HCT116 (cell line): ENCODE measurements at regions not wholly inside any gene's neighbourhood (a gene's known extent, or its start where the extent isn't known, plus 50 kb on each side); places are given as distances from the start of the nearest gene placed in this dataset.

Source experiments
- ATAC-seq: fragments of 200-7000 bp; cut with Tn5 transposase; 2 replicates; pipeline ENCODE4 v1.9.1; 2020; ENCODE audit warnings: mild to moderate bottlenecking, moderate library complexity
- BruUV-seq: library from RNA; stranded (reverse); fragments of 400-500 nt; replicated peaks from 2 replicates; lab custom pipeline; 2021; lab: Mats Ljungman, UMichigan
- CTCF ChIA-PET: fragments of 300-600 bp; sonication (Branson Sonifier 250); formaldehyde crosslinking; loops from one replicate; lab custom pipeline; 2021; ENCODE audit warnings: antibody characterized with exemption; lab: Charles Lee
- POLR2A ChIA-PET: fragments of 300-600, 350-600 bp; sonication (Branson Sonifier 250); formaldehyde crosslinking; loops from one replicate; lab custom pipeline; 2021; ENCODE audit warnings: antibody characterized with exemption; lab: Charles Lee
- RAD21 ChIA-PET, 2 experiments: fragments of 300-600 bp; sonication (Branson Sonifier 250); formaldehyde crosslinking; loops; one replicate each; lab custom pipeline; 2023; ENCODE audit warnings: low total read pairs in 2 of 2; ENCODE audit not compliant: uncharacterized antibody in 2 of 2, unreplicated experiment in 2 of 2, low non-redundant PET in 1 of 2; lab: Charles Lee
- DNase-seq: peaks from one replicate; pipeline ENCODE4 v3.0.0-alpha.2; 2010; ENCODE audit warnings: low read depth, low spot score
- H2AFZ ChIP-seq: fragments of 200-600 bp; shearing (Covaris generic), sonication (generic); 2 replicates; pipeline ENCODE4 v1.6.1; 2017; ENCODE audit warnings: low read depth, mixed run types, mixed read lengths, antibody characterized with exemption, low read length; ENCODE audit not compliant: poor library complexity, severe bottlenecking
- H3K27ac ChIP-seq: 2 replicates; pipeline ENCODE4 v1.5.1; 2012; ENCODE audit warnings: low read depth, low read length
- H3K27me3 ChIP-seq: fragments of 200-600 bp; sonication (generic); 2 replicates; pipeline ENCODE4 v1.6.1; 2016; ENCODE audit warnings: mixed run types, low read length, mixed read lengths; ENCODE audit not compliant: insufficient read depth
- H3K36me3 ChIP-seq, 2 experiments: fragments of 200-500 bp in 1 of 2; fragments of 200-600 bp in 1 of 2; sonication (Bioruptor generic) in 1 of 2; sonication (generic) in 1 of 2; 2 replicates each; pipeline versions ENCODE4 v1.5.1 to v1.6.1; 2014 to 2016; ENCODE audit warnings: low read length in 2 of 2, inconsistent platforms in 1 of 2, mixed read lengths in 1 of 2, mixed run types in 1 of 2; ENCODE audit not compliant: insufficient read depth in 2 of 2, control insufficient read depth in 1 of 2
- H3K4me1 ChIP-seq, 2 experiments: fragments of 200-600 bp in 1 of 2; sonication (generic) in 1 of 2; 2 replicates each; pipeline versions ENCODE4 v1.5.1 to v1.6.1; 2012 to 2017; ENCODE audit warnings: low read length in 2 of 2, inconsistent platforms in 1 of 2, mild to moderate bottlenecking in 1 of 2, mixed read lengths in 1 of 2, mixed run types in 1 of 2, moderate library complexity in 1 of 2; ENCODE audit not compliant: insufficient read depth in 2 of 2, control insufficient read depth in 1 of 2
- H3K4me2 ChIP-seq: fragments of 200-600 bp; sonication (generic); 2 replicates; pipeline ENCODE4 v1.6.1; 2017; ENCODE audit warnings: mixed run types, low read length, mixed read lengths
- H3K4me3 ChIP-seq, 2 experiments: fragments of 200-600 bp in 1 of 2; sonication (generic) in 1 of 2; replicated peaks in 1 of 2; 2 replicates each; pipeline ENCODE4 v1.5.1; 2011 to 2016; ENCODE audit warnings: low read length in 2 of 2, control low read depth in 1 of 2, low read depth in 1 of 2, mild to moderate bottlenecking in 1 of 2, mixed read lengths in 1 of 2, mixed run types in 1 of 2
- H3K79me2 ChIP-seq: fragments of 200-600 bp; sonication (generic); 2 replicates; pipeline ENCODE4 v1.6.1; 2017; ENCODE audit warnings: mild to moderate bottlenecking, mixed run types, low read length, moderate library complexity, mixed read lengths; ENCODE audit not compliant: insufficient read depth
- H3K9ac ChIP-seq: fragments of 200-600 bp; sonication (generic); 2 replicates; pipeline ENCODE4 v1.6.1; 2016; ENCODE audit warnings: low read length, mixed read lengths
- H3K9me2 ChIP-seq: fragments of 200-600 bp; sonication (generic), shearing (Covaris generic); 2 replicates; pipeline ENCODE4 v1.6.1; 2017; ENCODE audit warnings: mixed run types, mild to moderate bottlenecking, moderate library complexity; ENCODE audit not compliant: insufficient read depth
- H3K9me3 ChIP-seq, 2 experiments: fragments of 200-500 bp in 1 of 2; fragments of 200-600 bp in 1 of 2; sonication (Bioruptor generic) in 1 of 2; sonication (generic) in 1 of 2; 2 replicates each; pipeline ENCODE4 v1.6.1; 2014 to 2017; ENCODE audit warnings: low read length in 2 of 2, mixed read lengths in 2 of 2, inconsistent platforms in 1 of 2, low read depth in 1 of 2, mild to moderate bottlenecking in 1 of 2, mixed run types in 1 of 2, moderate library complexity in 1 of 2; ENCODE audit not compliant: control insufficient read depth in 1 of 2, insufficient read depth in 1 of 2
- H4K20me1 ChIP-seq: fragments of 200-600 bp; sonication (generic), shearing (Covaris generic); 2 replicates; pipeline ENCODE4 v1.6.1; 2017; ENCODE audit warnings: mixed run types, mild to moderate bottlenecking, moderate library complexity; ENCODE audit not compliant: insufficient read depth
- CBX3 ChIP-seq: IDR thresholded peaks from 2 replicates; pipeline ENCODE4 v1.6.1; 2012; ENCODE audit warnings: low read depth
- CEBPB ChIP-seq: IDR thresholded peaks from 2 replicates; pipeline ENCODE4 v1.6.1; 2012; ENCODE audit warnings: low read depth
- CTCF ChIP-seq, 3 experiments: fragments of 200-600 bp in 1 of 3; sonication (generic) in 1 of 3; IDR thresholded peaks in 2 of 3; conservative IDR thresholded peaks in 1 of 3; 2 replicates each; pipeline ENCODE4 v1.5.1; 2012 to 2017; ENCODE audit warnings: low read depth in 2 of 3, low read length in 2 of 3, antibody characterized with exemption in 1 of 3, borderline replicate concordance in 1 of 3, control low read depth in 1 of 3, mild to moderate bottlenecking in 1 of 3, mixed read lengths in 1 of 3, mixed run types in 1 of 3, moderate library complexity in 1 of 3; ENCODE audit not compliant: insufficient read depth in 1 of 3
- EGR1 ChIP-seq: IDR thresholded peaks from 2 replicates; pipeline ENCODE4 v1.6.1; 2012; ENCODE audit warnings: low read depth
- EZH2phosphoT487 ChIP-seq: fragments of 200-600 bp; IDR thresholded peaks from 2 replicates; pipeline ENCODE4 v1.6.1; 2018; ENCODE audit warnings: antibody characterized with exemption, borderline replicate concordance
- FOSL1 ChIP-seq: IDR thresholded peaks from 2 replicates; pipeline ENCODE4 v1.6.1; 2012; ENCODE audit warnings: low read depth
- JUND ChIP-seq: IDR thresholded peaks from 2 replicates; pipeline ENCODE4 v1.6.1; 2012
- POLR2A ChIP-seq: IDR thresholded peaks from 2 replicates; pipeline ENCODE4 v1.7.0; 2011; ENCODE audit warnings: borderline replicate concordance; ENCODE audit not compliant: insufficient read depth, insufficient read length; ENCODE audit errors: extremely low read depth
- POLR2AphosphoS5 ChIP-seq: IDR thresholded peaks from 2 replicates; pipeline ENCODE4 v1.6.1; 2011; ENCODE audit warnings: mild to moderate bottlenecking, low read depth, low read length, moderate library complexity
- RAD21 ChIP-seq: IDR thresholded peaks from 2 replicates; pipeline ENCODE4 v1.6.1; 2012; ENCODE audit warnings: low read depth, mild to moderate bottlenecking
- SIN3A ChIP-seq: IDR thresholded peaks from 2 replicates; pipeline ENCODE4 v1.6.1; 2012; ENCODE audit warnings: low read depth
- SRF ChIP-seq: IDR thresholded peaks from 2 replicates; pipeline ENCODE4 v1.6.1; 2012; ENCODE audit warnings: low read depth
- TCF7L2 ChIP-seq: IDR thresholded peaks from 2 replicates; pipeline ENCODE4 v1.7.0; 2011; ENCODE audit warnings: borderline replicate concordance, inconsistent platforms; ENCODE audit not compliant: insufficient read depth, insufficient read length; ENCODE audit errors: extremely low read depth
- YY1 ChIP-seq: IDR thresholded peaks from 2 replicates; pipeline ENCODE4 v1.6.1; 2011; ENCODE audit warnings: low read length, low read depth, moderate library complexity, mild to moderate bottlenecking; ENCODE audit not compliant: insufficient replicate concordance; ENCODE audit errors: extremely low read depth
- ZFX ChIP-seq: fragments of 450-650 bp; IDR thresholded peaks from 2 replicates; pipeline ENCODE4 v1.6.1; 2017
- ZNF274 ChIP-seq: fragments of 200-500 bp; sonication (Bioruptor generic); IDR thresholded peaks from 2 replicates; pipeline ENCODE4 v1.6.1; 2014; ENCODE audit warnings: mild to moderate bottlenecking, low read depth, low read length, inconsistent platforms
- intact Hi-C: fragments of 100-400 bp; cut with micrococcal nuclease; formaldehyde crosslinking; loops from 2 replicates; pipeline ENCODE4 v1.10.0; 2022

- RAD21 ChIA-PET, result no interaction called here
- ATAC-seq (no peak), DNase-seq (no peak)
- Histone ChIP-seq H3K4me2 (no peak overlapping the region), H3K79me2 (no peaks in the 10 kb centered on the region), H3K9me3 (no peaks in the 10 kb centered on the region), H3K9me2 (no peaks in the 10 kb centered on the region), H3K9ac (no peak overlapping the region), H4K20me1 (no peaks in the 10 kb centered on the region), H2AFZ (no peak overlapping the region), H3K4me1 (no peaks in the 10 kb centered on the region), H3K4me3 (no peak overlapping the region), H3K27me3 (no peaks in the 10 kb centered on the region), H3K36me3 (no peaks in the 10 kb centered on the region), H3K27ac (no peak overlapping the region)
- POLR2A ChIA-PET, result no interaction called here
- no TSS peak for BruUV-seq
- intact Hi-C loops, result no loop called here
- no peak for TF ChIP-seq TCF7L2
- TF ChIP-seq POLR2AphosphoS5, result no peak
- no peak for TF ChIP-seq CTCF (IDR thresholded peaks at IDR 0.05 in 2 of 3, conservative IDR thresholded peaks at IDR 0.05 in 1 of 3; ENCODE audit: borderline replicate concordance in 1 of 3, insufficient read depth in 1 of 3, low read depth in 2 of 3, low read length in 2 of 3)
- TF ChIP-seq CEBPB, result no peak
- TF ChIP-seq CBX3, result no peak
- no peak for TF ChIP-seq POLR2A
- TF ChIP-seq FOSL1, result no peak
- no peak for TF ChIP-seq RAD21
- no peak for TF ChIP-seq YY1
- no peak for TF ChIP-seq SIN3A
- no peak for TF ChIP-seq EGR1
- no peak for TF ChIP-seq JUND
- no peak for TF ChIP-seq ZNF274
- no peak for TF ChIP-seq ZFX
- no peak for TF ChIP-seq EZH2phosphoT487
- TF ChIP-seq SRF, result no peak
- CTCF ChIA-PET, result no interaction called here
These were observed 90.0 kb upstream of the HNRNPU start for GRCh38 chr1:244954359-244954758.
